ENCODE measurements at regions not wholly inside any gene's neighbourhood (a gene's known extent, or its start where the extent isn't known, plus 50 kb on each side); places are given as distances from the start of the nearest gene placed in this dataset.
"Not testable (repeated sequence)": the region's sequence is repeated elsewhere in the genome, so short reads cannot be mapped to it uniquely, and the experiment has no call there.

- no peak for DNase-seq (ENCODE audit: low spot score)
These were observed 1096.5 kb downstream of the FSCB start for GRCh38 chr14:43410631-43411030.

- DNase-seq (ENCODE audit: low spot score), result no peak
These were observed 1098.6 kb downstream of the FSCB start for GRCh38 chr14:43408472-43408871.

GRCh38 chr14:43407706-43408105 is 1099.4 kb downstream of the FSCB start:
- DNase-seq (ENCODE audit: low spot score), result no peak

GRCh38 chr14:43406931-43407330 is 1100.2 kb downstream of the FSCB start:
- DNase-seq (ENCODE audit: low spot score), result no peak

GRCh38 chr14:43399289-43399688 is 1107.8 kb downstream of the FSCB start:
- DNase-seq (ENCODE audit: low spot score), result no peak

GRCh38 chr14:43370565-43370896 is 1136.6 kb downstream of the FSCB start:
- DNase-seq (ENCODE audit: low spot score), result not testable (repeated sequence)

- no peak for DNase-seq (ENCODE audit: low spot score)
These were observed 1137.1 kb downstream of the FSCB start for GRCh38 chr14:43369710-43370564.

- no peak for DNase-seq (ENCODE audit: low spot score)
These were observed 1144.5 kb downstream of the FSCB start for GRCh38 chr14:43362586-43362985.

GRCh38 chr14:43361751-43362150 is 1145.3 kb downstream of the FSCB start:
- DNase-seq (ENCODE audit: low spot score), result no peak

- no peak for DNase-seq (ENCODE audit: low spot score)
These were observed 1146.8 kb downstream of the FSCB start for GRCh38 chr14:43360239-43360638.

GRCh38 chr14:43359317-43359716 is 1147.8 kb downstream of the FSCB start:
- no peak for DNase-seq (ENCODE audit: low spot score)

GRCh38 chr14:43356979-43357545 is 1150.0 kb downstream of the FSCB start:
- DNase-seq (ENCODE audit: low spot score), result no peak

- no peak for DNase-seq (ENCODE audit: low spot score)
These were observed 1150.7 kb downstream of the FSCB start for GRCh38 chr14:43356382-43356781.

GRCh38 chr14:43341921-43342320 is 1165.2 kb downstream of the FSCB start:
- no peak for DNase-seq (ENCODE audit: low spot score)

GRCh38 chr14:43338713-43339112 is 1168.4 kb downstream of the FSCB start:
- DNase-seq (ENCODE audit: low spot score), result no peak

GRCh38 chr14:43336351-43336750 is 1170.7 kb downstream of the FSCB start:
- DNase-seq (ENCODE audit: low spot score), result no peak

GRCh38 chr14:43326501-43327407 is 1180.3 kb downstream of the FSCB start:
- DNase-seq (ENCODE audit: low spot score), result not testable (repeated sequence)

GRCh38 chr14:43316427-43316826 is 1190.7 kb downstream of the FSCB start:
- DNase-seq (ENCODE audit: low spot score), result no peak

- DNase-seq (ENCODE audit: low spot score), result no peak
These were observed 1193.4 kb downstream of the FSCB start for GRCh38 chr14:43313719-43314118.

- DNase-seq (ENCODE audit: low spot score), result no peak
These were observed 1198.5 kb downstream of the FSCB start for GRCh38 chr14:43308421-43309110.

- no peak for DNase-seq (ENCODE audit: low spot score)
These were observed 1199.2 kb downstream of the FSCB start for GRCh38 chr14:43307836-43308235.

- DNase-seq (ENCODE audit: low spot score), result no peak
These were observed 1201.0 kb downstream of the FSCB start for GRCh38 chr14:43306053-43306452.
